ENCODE measurements at regions not wholly inside any gene's neighbourhood (a gene's known extent, or its start where the extent isn't known, plus 50 kb on each side); places are given as distances from the start of the nearest gene placed in this dataset.

- Histone ChIP-seq H3K4me3 (no peak overlapping the region), H3K36me3 (no peaks in the 10 kb centered on the region), H3K27me3 (no peaks in the 10 kb centered on the region), H3K27ac (no peak overlapping the region), H3K9me3 (no peaks in the 10 kb centered on the region), H3K4me1 (no peaks in the 10 kb centered on the region)
- TF ChIP-seq EP300 (IDR thresholded peaks at IDR 0.05; ENCODE audit: low read depth) = no peak
- no peak for TF ChIP-seq CTCF (IDR thresholded peaks at IDR 0.05)
- no peak for TF ChIP-seq POLR2AphosphoS5 (IDR thresholded peaks at IDR 0.05)
- TF ChIP-seq POLR2A (IDR thresholded peaks at IDR 0.05) = no peak
- WGBS, 2 donors (ENCODE audit: low coverage in 1 of 2) = 67% methylated on average over 3 of the region's 3 CpGs; no CpG with 5 or more reads in 1 of the 2 donors
- DNase-seq = no peak
- in situ Hi-C loops (cut with MboI; ENCODE audit: low pct_ligation_motif_present in 1 of 4, low pct_unique_long_range_greater_than_20kb in 1 of 4, low sequenced_read_pairs in 3 of 4) = no loop called here
- intact Hi-C loops (cut with DNase I; ENCODE audit: low total_unique reads) = no loop called here
Observed at GRCh38 chr4:146023334-146023967, 84.8 kb upstream of the ZNF827 start.

- Histone ChIP-seq H3K9me3 (no peaks in the 10 kb centered on the region), H3K27me3 (no peaks in the 10 kb centered on the region), H3K27ac (no peak overlapping the region), H3K4me3 (no peak overlapping the region), H3K36me3 (no peaks in the 10 kb centered on the region), H3K4me1 (no peaks in the 10 kb centered on the region)
- in situ Hi-C loops (cut with MboI; ENCODE audit: low pct_ligation_motif_present in 1 of 4, low pct_unique_long_range_greater_than_20kb in 1 of 4, low sequenced_read_pairs in 3 of 4) = no loop called here
- intact Hi-C loops (cut with DNase I; ENCODE audit: low total_unique reads) = no loop called here
- TF ChIP-seq EP300 (IDR thresholded peaks at IDR 0.05; ENCODE audit: low read depth) = no peak
- no peak for TF ChIP-seq POLR2AphosphoS5 (IDR thresholded peaks at IDR 0.05)
- no peak for TF ChIP-seq CTCF (IDR thresholded peaks at IDR 0.05)
- no peak for TF ChIP-seq POLR2A (IDR thresholded peaks at IDR 0.05)
- no peak for DNase-seq
Observed at GRCh38 chr4:146022541-146022940, 83.9 kb upstream of the ZNF827 start.

- DNase-seq = no peak
- Histone ChIP-seq H3K4me1 (no peaks in the 10 kb centered on the region), H3K4me3 (no peak overlapping the region), H3K36me3 (no peaks in the 10 kb centered on the region), H3K27ac (no peak overlapping the region), H3K27me3 (no peaks in the 10 kb centered on the region), H3K9me3 (no peaks in the 10 kb centered on the region)
- in situ Hi-C loops (cut with MboI; ENCODE audit: low pct_ligation_motif_present in 1 of 4, low pct_unique_long_range_greater_than_20kb in 1 of 4, low sequenced_read_pairs in 3 of 4) = no loop called here
- TF ChIP-seq POLR2A (IDR thresholded peaks at IDR 0.05) (no peak), EP300 (IDR thresholded peaks at IDR 0.05; ENCODE audit: low read depth) (no peak), POLR2AphosphoS5 (IDR thresholded peaks at IDR 0.05) (no peak), CTCF (IDR thresholded peaks at IDR 0.05) (no peak)
- intact Hi-C loops (cut with DNase I; ENCODE audit: low total_unique reads) = no loop called here
- 62 to 67% methylated on average over 1 of the region's 1 CpG for WGBS, 2 donors (ENCODE audit: low coverage in 1 of 2)
Observed at GRCh38 chr4:146018247-146018646, 79.6 kb upstream of the ZNF827 start.

- TF ChIP-seq POLR2A (IDR thresholded peaks at IDR 0.05) = no peak
- Histone ChIP-seq H3K36me3 (no peaks in the 10 kb centered on the region), H3K4me1 (no peaks in the 10 kb centered on the region), H3K4me3 (no peak overlapping the region), H3K27ac (no peak overlapping the region), H3K9me3 (no peaks in the 10 kb centered on the region), H3K27me3 (no peaks in the 10 kb centered on the region)
- in situ Hi-C loops (cut with MboI; ENCODE audit: low pct_ligation_motif_present in 1 of 4, low pct_unique_long_range_greater_than_20kb in 1 of 4, low sequenced_read_pairs in 3 of 4) (no loop called here), intact Hi-C loops (cut with DNase I; ENCODE audit: low total_unique reads) (no loop called here)
- DNase-seq = no peak
- 74% methylated on average over 1 of the region's 1 CpG; no CpG with 5 or more reads in 1 of the 2 donors for WGBS, 2 donors (ENCODE audit: low coverage in 1 of 2)
Observed at GRCh38 chr4:146004730-146005129, 66.1 kb upstream of the ZNF827 start.

GRCh38 chr4:145988628-145989027, 50.0 kb upstream of the ZNF827 start:
- Histone ChIP-seq H3K36me3 (no peaks in the 10 kb centered on the region), H3K4me1 (peaks cover 0 to 3% (median 0%) of the 10 kb centered on the region in 4 donors), H3K9me3 (no peaks in the 10 kb centered on the region), H3K27ac (no peak overlapping the region), H3K4me3 (no peak overlapping the region), H3K27me3 (no peaks in the 10 kb centered on the region)
- TF ChIP-seq POLR2AphosphoS5 (IDR thresholded peaks at IDR 0.05) (no peak), CTCF (IDR thresholded peaks at IDR 0.05) (no peak), EP300 (IDR thresholded peaks at IDR 0.05; ENCODE audit: low read depth) (no peak), POLR2A (IDR thresholded peaks at IDR 0.05) (no peak)
- 61 to 69% methylated on average over 2 of the region's 2 CpGs for WGBS, 2 donors (ENCODE audit: low coverage in 1 of 2)
- intact Hi-C loops (cut with DNase I; ENCODE audit: low total_unique reads) = no loop called here
- no peak for DNase-seq
- in situ Hi-C loops (cut with MboI; ENCODE audit: low pct_ligation_motif_present in 1 of 4, low pct_unique_long_range_greater_than_20kb in 1 of 4, low sequenced_read_pairs in 3 of 4) = no loop called here
